Fibroblast of villous mesenchyme (primary cell): ENCODE measurements at regions not wholly inside any gene's neighbourhood (a gene's known extent, or its start where the extent isn't known, plus 50 kb on each side); places are given as distances from the start of the nearest gene placed in this dataset.

Experiments
- DNase-seq: peaks from one replicate; pipeline ENCODE4 v3.0.0-alpha.2; 2010; ENCODE audit warnings: low read depth
- H3K4me3 ChIP-seq: 2 replicates; pipeline ENCODE4 v1.5.1; 2011; ENCODE audit warnings: low read depth, mild to moderate bottlenecking, low read length
- CTCF ChIP-seq: IDR thresholded peaks from 2 replicates; pipeline ENCODE4 v1.5.1; 2012; ENCODE audit warnings: low read depth, mild to moderate bottlenecking, low read length; ENCODE audit not compliant: insufficient read depth

- DNase-seq = no peak
- H3K4me3 ChIP-seq = no peak overlapping the region
- no peak for TF ChIP-seq CTCF
These were observed 196.7 kb upstream of the SPHKAP start for GRCh38 chr2:228378233-228378632.

- no peak for TF ChIP-seq CTCF
- H3K4me3 ChIP-seq = no peak overlapping the region
- no peak for DNase-seq
These were observed 196.0 kb upstream of the SPHKAP start for GRCh38 chr2:228377533-228377932.

- DNase-seq = no peak
These were observed 193.3 kb upstream of the SPHKAP start for GRCh38 chr2:228374741-228375140.

GRCh38 chr2:228373191-228373590, 191.7 kb upstream of the SPHKAP start:
- H3K4me3 ChIP-seq = no peak overlapping the region
- TF ChIP-seq CTCF = no peak
- DNase-seq = no peak

More at GRCh38 chr2:228374741-228375140, 193.3 kb upstream of the SPHKAP start:
- H3K4me3 ChIP-seq = no peak overlapping the region
- TF ChIP-seq CTCF = no peak

GRCh38 chr2:228372212-228372611, 190.7 kb upstream of the SPHKAP start:
- no peak overlapping the region for H3K4me3 ChIP-seq
- TF ChIP-seq CTCF = no peak
- no peak for DNase-seq

- TF ChIP-seq CTCF = no peak
These were observed 188.0 kb upstream of the SPHKAP start for GRCh38 chr2:228369400-228370031.

GRCh38 chr2:228367356-228367755, 185.9 kb upstream of the SPHKAP start:
- no peak for DNase-seq
- H3K4me3 ChIP-seq = no peak overlapping the region
- TF ChIP-seq CTCF = no peak

More at GRCh38 chr2:228369400-228370031, 188.0 kb upstream of the SPHKAP start:
- no peak overlapping the region for H3K4me3 ChIP-seq
- DNase-seq = no peak
